22Rv1 (cell line): ENCODE measurements at regions not wholly inside any gene's neighbourhood (a gene's known extent, or its start where the extent isn't known, plus 50 kb on each side); places are given as distances from the start of the nearest gene placed in this dataset.

Experiments used
- CTCF ChIP-seq: fragments of 450-650 bp; IDR thresholded peaks from 2 replicates; pipeline ENCODE4 v1.5.1; 2017; ENCODE audit warnings: mild to moderate bottlenecking
- ZFX ChIP-seq: fragments of 450-650 bp; IDR thresholded peaks from 2 replicates; pipeline ENCODE4 v1.6.1; 2017; ENCODE audit warnings: antibody characterized with exemption, borderline replicate concordance

- no peak for TF ChIP-seq CTCF
- TF ChIP-seq ZFX, result no peak
These were observed 1210.4 kb downstream of the ADGRL3 start for GRCh38 chr4:62410371-62411003.
